ENCODE measurements at regions not wholly inside any gene's neighbourhood (a gene's known extent, or its start where the extent isn't known, plus 50 kb on each side); places are given as distances from the start of the nearest gene placed in this dataset.

DNA sequence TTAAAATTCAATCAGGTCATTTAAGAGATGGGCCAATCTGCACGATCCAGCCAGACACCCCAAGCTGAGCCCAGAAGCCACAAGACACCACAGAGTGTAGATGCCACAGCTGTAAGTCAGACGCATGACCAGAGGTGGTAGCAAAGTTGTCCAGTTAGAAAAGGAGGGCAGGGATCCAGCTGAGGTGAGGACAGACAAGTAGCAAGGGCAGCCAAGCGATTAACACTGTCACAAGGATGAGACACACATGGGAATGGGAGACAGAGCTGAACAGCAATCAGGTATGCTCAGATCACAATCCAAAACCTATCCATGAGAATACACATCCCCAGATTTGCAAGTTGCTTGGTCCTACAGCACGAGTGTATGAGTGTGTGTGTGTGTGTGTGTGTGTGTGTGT, 143.4 kb upstream of the STK17B start:
- ChIA-PET POLR2A (ENCODE audit: low non-redundant PET) (no interaction called here), CTCF (interaction anchor here (0.6 kb wide), 1 partner anchor 117 kb away, joined by 3 read pairs; no protein-coding TSS in a partner anchor)
- no peak for DNase-seq (ENCODE audit: low spot score)
- TF ChIP-seq, protein P1, sequence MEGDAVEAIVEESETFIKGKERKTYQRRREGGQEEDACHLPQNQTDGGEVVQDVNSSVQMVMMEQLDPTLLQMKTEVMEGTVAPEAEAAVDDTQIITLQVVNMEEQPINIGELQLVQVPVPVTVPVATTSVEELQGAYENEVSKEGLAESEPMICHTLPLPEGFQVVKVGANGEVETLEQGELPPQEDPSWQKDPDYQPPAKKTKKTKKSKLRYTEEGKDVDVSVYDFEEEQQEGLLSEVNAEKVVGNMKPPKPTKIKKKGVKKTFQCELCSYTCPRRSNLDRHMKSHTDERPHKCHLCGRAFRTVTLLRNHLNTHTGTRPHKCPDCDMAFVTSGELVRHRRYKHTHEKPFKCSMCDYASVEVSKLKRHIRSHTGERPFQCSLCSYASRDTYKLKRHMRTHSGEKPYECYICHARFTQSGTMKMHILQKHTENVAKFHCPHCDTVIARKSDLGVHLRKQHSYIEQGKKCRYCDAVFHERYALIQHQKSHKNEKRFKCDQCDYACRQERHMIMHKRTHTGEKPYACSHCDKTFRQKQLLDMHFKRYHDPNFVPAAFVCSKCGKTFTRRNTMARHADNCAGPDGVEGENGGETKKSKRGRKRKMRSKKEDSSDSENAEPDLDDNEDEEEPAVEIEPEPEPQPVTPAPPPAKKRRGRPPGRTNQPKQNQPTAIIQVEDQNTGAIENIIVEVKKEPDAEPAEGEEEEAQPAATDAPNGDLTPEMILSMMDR (conservative IDR thresholded peaks at IDR 0.05; ENCODE audit: low read depth) = no peak
- no peak overlapping the region for H3K27ac ChIP-seq

DNA sequence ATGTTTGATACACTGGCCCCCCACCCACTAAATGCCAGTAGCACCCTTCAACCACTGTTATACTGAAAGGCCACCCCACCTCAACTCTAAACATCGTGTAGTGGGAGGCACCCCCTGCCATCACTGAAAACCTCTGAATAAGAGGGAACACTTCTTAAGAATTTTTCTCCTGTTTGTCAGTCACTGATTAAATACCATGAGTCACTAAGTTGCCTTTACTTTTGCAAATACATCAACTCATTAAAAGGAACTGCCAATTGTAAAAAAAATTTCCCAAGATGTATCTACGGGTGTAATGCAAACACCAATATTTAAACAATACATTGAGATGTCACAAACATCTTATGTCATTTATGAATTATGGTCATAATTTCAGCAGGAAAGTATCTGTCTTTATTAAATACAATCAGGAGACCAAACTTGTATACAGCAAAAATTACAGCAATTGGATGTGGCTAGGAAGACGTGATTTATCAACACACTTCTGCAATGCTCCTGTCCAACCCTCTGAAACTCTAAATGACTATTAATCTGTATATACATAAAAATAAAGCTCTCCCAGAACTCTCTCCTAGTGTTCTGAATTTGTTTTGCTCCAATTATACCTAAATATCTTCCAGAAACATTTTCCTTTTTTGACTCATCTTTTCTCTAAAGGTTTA, 144.1 kb upstream of the STK17B start:
- TF ChIP-seq, protein P1 (conservative IDR thresholded peaks at IDR 0.05; ENCODE audit: low read depth) = no peak
- DNase-seq (ENCODE audit: low spot score) = peak; percentile 39
- no peak overlapping the region for H3K27ac ChIP-seq
- ChIA-PET CTCF (no interaction called here), POLR2A (ENCODE audit: low non-redundant PET) (interaction anchor here (0.8 kb wide), 1 partner anchor 247 kb away, joined by 3 read pairs; the partner anchor contains the start of gene DNAH7)

DNA sequence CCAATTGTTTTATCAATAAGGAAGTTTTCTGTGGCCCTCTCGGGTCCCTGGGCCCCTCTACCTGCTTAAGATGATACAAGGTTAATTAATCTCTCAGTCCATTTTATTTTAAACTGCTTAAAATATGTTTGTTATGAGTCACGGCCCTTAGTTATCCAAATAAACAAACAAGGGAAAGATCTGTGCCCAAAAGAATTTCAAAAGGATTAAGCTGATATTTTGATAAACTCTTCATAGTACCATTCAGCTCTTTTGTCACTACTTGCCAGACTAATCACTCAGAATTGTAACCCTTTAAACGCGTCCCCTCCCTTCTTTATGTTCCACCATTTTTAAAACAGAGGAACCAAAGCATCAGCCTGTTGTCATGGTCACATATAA, 144.7 kb upstream of the STK17B start:
- no peak for DNase-seq (ENCODE audit: low spot score)
- TF ChIP-seq, protein P1 (conservative IDR thresholded peaks at IDR 0.05; ENCODE audit: low read depth) = no peak
- ChIA-PET POLR2A (ENCODE audit: low non-redundant PET) (interaction anchor here (0.8 kb wide), 1 partner anchor 248 kb away, joined by 3 read pairs; the partner anchor contains the start of gene DNAH7), CTCF (interaction anchor here (0.6 kb wide), 1 partner anchor 208 kb away, joined by 4 read pairs; no protein-coding TSS in a partner anchor)
- no peak overlapping the region for H3K27ac ChIP-seq

- CTCF ChIA-PET = no interaction called here
These were observed 147.4 kb upstream of the STK17B start for GRCh38 chr2:196318517-196319377.

DNA sequence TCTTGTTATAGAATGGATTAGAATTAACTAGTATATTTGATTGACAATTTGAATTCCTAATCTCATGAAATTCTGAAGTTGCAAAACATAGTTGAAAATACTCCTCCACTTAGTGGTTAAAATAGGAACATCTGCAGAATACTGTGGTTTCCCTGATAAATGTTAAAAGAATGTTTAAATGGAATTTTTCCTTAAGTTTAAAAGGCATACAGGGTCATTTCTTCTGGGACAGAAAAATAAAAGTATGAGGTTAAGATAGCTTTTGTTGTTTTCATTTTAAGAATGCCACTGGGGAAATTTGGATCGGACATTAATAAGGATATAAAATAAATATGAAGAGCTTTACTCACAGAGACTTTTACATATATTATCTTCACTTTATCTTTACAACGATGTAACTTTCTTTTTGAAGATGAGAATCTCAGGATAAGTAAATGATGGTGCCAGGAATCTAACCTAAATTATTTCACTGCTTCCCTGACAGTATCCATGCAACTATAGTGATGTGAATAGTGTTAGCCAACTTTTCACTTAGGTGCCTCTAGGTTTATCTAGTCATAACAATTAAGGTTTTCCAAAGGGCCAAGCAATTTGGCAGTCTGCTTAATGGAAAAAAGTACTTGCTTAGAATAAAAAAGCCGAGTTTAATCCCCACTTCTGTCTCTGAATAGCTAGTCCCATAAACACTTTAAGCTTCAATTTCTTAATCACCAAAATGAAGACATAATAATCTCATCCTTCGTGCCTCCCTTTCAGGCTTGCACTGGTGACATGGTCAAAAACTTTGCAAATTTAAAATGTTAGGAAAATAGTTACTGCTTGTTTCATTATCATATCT, 151.8 kb upstream of the STK17B start:
- H3K27ac ChIP-seq = no peak overlapping the region
- no peak for DNase-seq (ENCODE audit: low spot score)
- ChIA-PET CTCF (interaction anchor here (0.9 kb wide), 1 partner anchor 157 kb away, joined by 4 read pairs; no protein-coding TSS in a partner anchor), POLR2A (ENCODE audit: low non-redundant PET) (no interaction called here)
- TF ChIP-seq, protein P1 (conservative IDR thresholded peaks at IDR 0.05; ENCODE audit: low read depth) = no peak

More at GRCh38 chr2:196318517-196319377, 147.4 kb upstream of the STK17B start:
- POLR2A ChIA-PET (ENCODE audit: low non-redundant PET) = no interaction called here
- DNase-seq (ENCODE audit: low spot score) = no peak
- TF ChIP-seq, protein P1 (conservative IDR thresholded peaks at IDR 0.05; ENCODE audit: low read depth) = no peak
- no peak overlapping the region for H3K27ac ChIP-seq

DNA sequence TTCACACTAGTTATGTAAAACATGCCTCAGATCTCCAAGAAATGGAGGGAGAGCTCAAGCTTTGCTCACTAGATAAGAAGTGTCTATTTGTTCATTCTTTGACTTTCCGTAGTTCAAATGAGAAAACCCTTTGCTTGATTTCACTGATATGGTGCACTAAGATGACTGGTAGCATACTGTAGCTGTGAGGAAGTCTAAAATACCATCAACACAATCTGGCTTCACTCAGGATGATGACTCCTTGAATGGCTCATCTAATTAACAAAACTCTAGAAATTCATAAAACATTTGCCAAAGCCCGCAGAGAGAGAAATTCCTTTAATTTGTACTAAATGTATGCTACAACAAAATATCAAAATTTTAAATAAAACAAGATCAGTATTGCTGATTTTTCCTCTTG, 152.8 kb upstream of the STK17B start:
- CTCF ChIA-PET = no interaction called here

More for the DNA sequence above, 152.8 kb upstream of the STK17B start:
- TF ChIP-seq, protein P1 (conservative IDR thresholded peaks at IDR 0.05; ENCODE audit: low read depth) = no peak
- H3K27ac ChIP-seq = no peak overlapping the region
- DNase-seq (ENCODE audit: low spot score) = no peak
- POLR2A ChIA-PET (ENCODE audit: low non-redundant PET) = no interaction called here

Data from RWPE1 (cell line).